ENCODE measurements at regions not wholly inside any gene's neighbourhood (a gene's known extent, or its start where the extent isn't known, plus 50 kb on each side); places are given as distances from the start of the nearest gene placed in this dataset.

- Histone ChIP-seq H3K4me1 (ENCODE audit: control insufficient read depth in 2 of 2, insufficient read depth in 2 of 2, low read length in 2 of 2) (no peaks in the 10 kb centered on the region), H3K27ac (ENCODE audit: low read length in 2 of 2) (no peak overlapping the region), H3K4me2 (replicated peaks; ENCODE audit: low read depth, low read length, poor library complexity, severe bottlenecking) (no peak overlapping the region), H4K20me1 (ENCODE audit: control insufficient read depth, insufficient read depth, low read length, poor library complexity, severe bottlenecking) (no peaks in the 10 kb centered on the region), H3K9me3 (ENCODE audit: control extremely low read depth in 1 of 3, control insufficient read depth in 2 of 3, insufficient read depth in 1 of 3, low read length in 2 of 3) (no peaks in the 10 kb centered on the region), H3K79me2 (ENCODE audit: control insufficient read depth, insufficient read depth, low read length) (no peaks in the 10 kb centered on the region), H3K9ac (ENCODE audit: low read length) (no peak overlapping the region), H3K36me3 (replicated peaks in 1 of 2; ENCODE audit: control extremely low read depth in 1 of 2, control insufficient read depth in 1 of 2, extremely low read depth in 1 of 2, insufficient read depth in 2 of 2, low read length in 1 of 2) (no peaks in the 10 kb centered on the region), H3K27me3 (replicated peaks in 1 of 4; ENCODE audit: control extremely low read depth in 1 of 4, control insufficient read depth in 3 of 4, insufficient read depth in 4 of 4, low read length in 3 of 4) (no peaks in the 10 kb centered on the region), H2AFZ (ENCODE audit: insufficient read depth, low read depth, low read length, poor library complexity, severe bottlenecking) (no peak overlapping the region), H3K4me3 (ENCODE audit: control extremely low read depth in 1 of 5, extremely low read depth in 1 of 5, insufficient read depth in 1 of 5, low read depth in 2 of 5, low read length in 4 of 5) (no peak overlapping the region)
- H3K9me3 Mint-ChIP-seq (ENCODE audit: insufficient read depth): peaks cover 6% of the 10 kb centered on the region
- WGBS (ENCODE audit: insufficient coverage): no CpG with 5 or more reads among the region's 2 CpGs
- H3K27ac Mint-ChIP-seq: no peak overlapping the region
- H3K27me3 Mint-ChIP-seq: no peaks in the 10 kb centered on the region
- ChIA-PET POLR2A (no interaction called here), CTCF (no interaction called here)
- DNase-seq: no peak
- no peaks in the 10 kb centered on the region for H3K4me1 Mint-ChIP-seq
- TF ChIP-seq CTCF (IDR thresholded peaks at IDR 0.05) (no peak), EZH2 (IDR thresholded peaks at IDR 0.05; ENCODE audit: borderline replicate concordance, insufficient read depth, low read depth, low read length, poor library complexity, severe bottlenecking) (no peak)
- H3K4me3 Mint-ChIP-seq: no peak overlapping the region
- intact Hi-C loops (cut with micrococcal nuclease): no loop called here
- no peak for ATAC-seq (ENCODE audit: low read depth)
Measured at GRCh38 chr13:22455036-22455435, 725.7 kb upstream of the SGCG start.

- Histone ChIP-seq H3K27me3 (replicated peaks in 1 of 4; ENCODE audit: control extremely low read depth in 1 of 4, control insufficient read depth in 3 of 4, insufficient read depth in 4 of 4, low read length in 3 of 4) (no peaks in the 10 kb centered on the region), H3K9me3 (ENCODE audit: control extremely low read depth in 1 of 3, control insufficient read depth in 2 of 3, insufficient read depth in 1 of 3, low read length in 2 of 3) (no peaks in the 10 kb centered on the region), H3K4me2 (replicated peaks; ENCODE audit: low read depth, low read length, poor library complexity, severe bottlenecking) (no peak overlapping the region), H3K27ac (ENCODE audit: low read length in 2 of 2) (no peak overlapping the region), H3K4me3 (ENCODE audit: control extremely low read depth in 1 of 5, extremely low read depth in 1 of 5, insufficient read depth in 1 of 5, low read depth in 2 of 5, low read length in 4 of 5) (no peak overlapping the region), H3K9ac (ENCODE audit: low read length) (no peak overlapping the region), H3K4me1 (ENCODE audit: control insufficient read depth in 2 of 2, insufficient read depth in 2 of 2, low read length in 2 of 2) (no peaks in the 10 kb centered on the region), H3K79me2 (ENCODE audit: control insufficient read depth, insufficient read depth, low read length) (no peaks in the 10 kb centered on the region), H2AFZ (ENCODE audit: insufficient read depth, low read depth, low read length, poor library complexity, severe bottlenecking) (no peak overlapping the region), H3K36me3 (replicated peaks in 1 of 2; ENCODE audit: control extremely low read depth in 1 of 2, control insufficient read depth in 1 of 2, extremely low read depth in 1 of 2, insufficient read depth in 2 of 2, low read length in 1 of 2) (no peaks in the 10 kb centered on the region), H4K20me1 (ENCODE audit: control insufficient read depth, insufficient read depth, low read length, poor library complexity, severe bottlenecking) (no peaks in the 10 kb centered on the region)
- Mint-ChIP-seq H3K27ac (no peak overlapping the region), H3K27me3 (no peaks in the 10 kb centered on the region), H3K9me3 (ENCODE audit: insufficient read depth) (no peaks in the 10 kb centered on the region), H3K4me1 (no peaks in the 10 kb centered on the region), H3K4me3 (no peak overlapping the region)
- whole genome bisulfite sequencing (ENCODE audit: insufficient coverage): 74% methylated on average over 7 of the region's 10 CpGs
- intact Hi-C loops (cut with micrococcal nuclease): no loop called here
- ATAC-seq (ENCODE audit: low read depth) (no peak), DNase-seq (no peak)
- TF ChIP-seq EZH2 (IDR thresholded peaks at IDR 0.05; ENCODE audit: borderline replicate concordance, insufficient read depth, low read depth, low read length, poor library complexity, severe bottlenecking) (no peak), CTCF (IDR thresholded peaks at IDR 0.05) (no peak)
- ChIA-PET POLR2A (no interaction called here), CTCF (no interaction called here)
Measured at GRCh38 chr13:22461854-22462490, 718.8 kb upstream of the SGCG start.

All from B cell (primary cell).